Stimulated activated CD8-positive, alpha-beta memory T cell treated with anti-CD3 and anti-CD28 coated beads, Interleukin-7, amount 100 ng/mL, for 24 hours (primary cell): ENCODE measurements at regions not wholly inside any gene's neighbourhood (a gene's known extent, or its start where the extent isn't known, plus 50 kb on each side); places are given as distances from the start of the nearest gene placed in this dataset.
A peak's percentile ranks its signal among the peaks of the same experiment; 100 is the strongest.

ENCODE experiments used
- DNase-seq: peaks from one replicate; pipeline ENCODE4 v3.0.0-alpha.2; 2020; ENCODE audit warnings: low read depth

DNA sequence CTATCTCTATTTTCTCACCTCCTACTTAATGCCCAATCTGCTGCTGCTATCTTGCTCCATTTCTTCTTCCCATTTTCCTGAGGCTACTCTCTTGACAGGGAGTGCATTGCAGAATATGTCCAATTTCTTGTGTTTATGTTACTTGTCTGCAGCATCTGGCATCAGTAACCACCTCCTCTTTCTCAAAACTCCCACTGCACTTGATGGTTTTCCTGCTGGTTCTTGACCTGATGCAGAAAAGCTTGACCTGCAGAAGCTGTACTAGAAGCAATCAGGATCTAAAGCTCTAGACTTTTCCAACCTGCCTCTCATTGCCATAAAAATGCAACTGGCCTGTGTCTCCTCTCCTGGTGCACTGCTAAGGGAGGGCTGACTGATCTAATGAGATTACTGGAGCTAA, 287.8 kb downstream of the ZEB1 start:
- DNase-seq = no peak

DNA sequence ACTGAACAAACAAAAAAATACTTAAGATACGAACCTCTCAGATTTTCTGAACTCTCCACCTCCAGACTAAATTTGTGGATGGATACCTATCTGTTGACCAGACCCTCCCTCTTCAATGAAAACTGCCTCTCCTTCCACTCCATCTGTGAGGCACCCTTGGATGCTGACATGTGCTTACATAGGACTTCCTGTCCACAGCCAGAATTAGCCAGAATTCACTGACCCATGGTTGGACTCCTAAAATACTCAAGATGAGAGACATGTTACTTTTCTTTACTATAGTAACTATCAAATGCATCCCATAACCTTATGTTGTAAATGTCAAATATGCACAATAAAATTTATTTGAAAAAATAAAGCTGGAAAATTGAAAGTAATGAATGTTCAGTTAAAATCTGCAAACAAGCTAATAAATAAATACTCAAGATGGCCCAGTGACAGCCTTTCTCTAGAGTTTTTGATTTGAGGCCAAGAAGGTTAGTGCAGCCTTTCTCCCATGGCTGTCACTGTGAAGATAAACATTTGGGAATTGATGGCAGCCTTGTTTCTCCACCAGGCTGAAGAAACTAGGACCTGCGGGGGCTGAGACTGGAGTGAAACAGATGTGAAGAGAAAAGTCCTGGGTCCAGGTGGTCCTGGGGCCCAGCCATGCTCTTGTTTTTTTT, 287.0 kb downstream of the ZEB1 start:
- no peak for DNase-seq

DNA sequence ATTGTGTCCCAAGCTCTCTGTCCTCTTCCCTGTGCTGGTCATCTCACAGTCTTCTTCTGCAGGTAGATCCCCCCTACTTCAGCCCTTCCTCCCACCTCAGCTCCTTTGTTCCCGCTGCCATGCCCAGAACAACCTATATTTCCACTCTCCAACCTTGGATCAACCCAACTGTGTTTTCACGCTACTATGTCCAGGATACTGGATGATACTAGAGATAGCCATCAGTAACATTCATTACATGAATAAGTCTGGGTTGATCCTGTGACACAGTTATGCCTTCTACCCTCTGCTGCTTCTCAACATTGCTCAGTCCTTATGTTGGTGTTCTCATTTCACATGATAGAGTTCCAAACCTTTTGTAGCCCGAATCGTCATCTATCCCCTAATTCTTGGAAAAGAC, 286.4 kb downstream of the ZEB1 start:
- no peak for DNase-seq

DNA sequence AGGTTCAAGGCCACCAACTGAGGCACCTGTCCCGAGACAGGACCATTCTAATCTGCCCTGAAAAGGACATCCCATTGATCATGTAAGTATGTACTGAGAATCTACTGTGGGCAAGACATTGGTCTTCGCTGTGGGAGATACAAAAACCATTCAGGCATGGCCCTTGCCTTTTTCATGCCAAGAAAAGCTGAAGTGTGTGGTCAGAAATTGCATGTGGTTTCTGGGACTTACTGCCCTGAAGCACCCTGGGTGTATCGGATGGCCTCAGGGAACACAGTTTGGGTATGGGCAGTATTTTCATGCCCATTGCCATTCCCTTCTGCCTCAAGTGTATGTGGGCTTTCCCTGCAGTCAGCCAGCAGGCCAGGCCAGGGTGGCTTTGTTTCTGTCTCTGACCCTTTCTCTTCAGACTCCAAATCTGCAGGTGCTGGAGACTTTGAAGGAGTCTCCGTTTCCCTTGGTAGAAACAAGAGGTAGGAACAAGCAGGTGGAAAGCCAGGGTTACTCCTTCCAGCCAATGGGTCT, 285.7 kb downstream of the ZEB1 start:
- no peak for DNase-seq

DNA sequence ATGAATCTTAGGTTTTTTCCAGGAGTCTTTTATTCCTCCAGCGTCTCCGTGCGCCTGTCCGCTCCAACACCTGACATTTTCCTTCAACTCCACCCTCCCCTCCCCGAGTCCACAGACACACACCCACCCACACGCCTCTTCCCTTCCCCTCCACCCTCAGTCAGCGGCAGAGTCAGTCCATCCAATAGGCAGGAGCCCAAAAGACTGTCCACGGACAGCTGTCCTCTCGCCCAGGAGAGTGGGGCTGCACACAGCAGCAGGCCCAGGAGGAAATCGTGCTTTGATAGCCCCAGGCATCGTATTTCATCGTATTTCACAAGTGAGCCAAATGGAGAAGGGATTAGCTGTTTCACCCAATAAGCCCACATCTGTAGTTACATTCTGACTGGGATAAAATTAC, 285.1 kb downstream of the ZEB1 start:
- no peak for DNase-seq

DNA sequence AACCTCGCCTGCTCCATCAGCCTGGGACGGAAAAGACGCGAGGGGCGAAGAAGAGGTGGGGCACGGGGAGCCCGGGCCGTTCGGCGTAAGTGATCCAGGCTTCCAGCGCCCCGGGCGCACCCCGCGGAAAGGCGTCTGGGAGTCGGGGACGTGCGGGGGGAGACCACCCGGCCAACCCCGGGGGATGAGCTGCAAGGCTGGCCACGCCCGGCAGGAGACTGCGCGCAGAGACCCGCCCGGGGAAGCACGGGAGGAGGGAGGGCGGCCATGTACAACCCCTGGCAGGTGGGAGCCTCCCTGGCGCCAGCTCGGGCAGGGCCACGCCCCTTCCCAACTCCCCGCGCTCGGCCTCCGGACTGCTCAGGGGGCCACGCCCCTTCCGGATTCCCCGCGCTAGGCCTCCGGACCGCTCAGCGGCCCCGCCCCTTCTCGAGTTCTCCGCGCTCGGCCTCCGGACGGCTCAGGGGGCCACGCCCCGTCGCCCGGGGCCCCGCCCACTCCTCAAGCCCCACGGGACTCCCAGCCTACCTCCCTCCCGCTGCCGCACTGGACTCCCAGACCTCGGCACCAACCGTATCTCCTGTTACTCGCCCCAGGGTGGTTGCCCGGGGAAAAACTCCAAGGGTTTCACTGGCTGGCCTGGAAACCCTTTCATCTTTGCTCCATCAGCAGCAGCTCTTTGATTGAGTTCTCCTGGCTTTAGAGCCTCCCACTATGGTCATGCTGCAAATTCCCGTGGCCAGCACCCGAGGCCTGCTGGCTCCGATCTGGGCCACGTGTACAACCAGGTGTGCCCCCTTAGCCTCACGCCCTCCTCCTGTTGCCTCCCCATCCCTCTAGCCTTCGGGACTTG, 284.4 kb downstream of the ZEB1 start:
- DNase-seq = peak; percentile 58

DNA sequence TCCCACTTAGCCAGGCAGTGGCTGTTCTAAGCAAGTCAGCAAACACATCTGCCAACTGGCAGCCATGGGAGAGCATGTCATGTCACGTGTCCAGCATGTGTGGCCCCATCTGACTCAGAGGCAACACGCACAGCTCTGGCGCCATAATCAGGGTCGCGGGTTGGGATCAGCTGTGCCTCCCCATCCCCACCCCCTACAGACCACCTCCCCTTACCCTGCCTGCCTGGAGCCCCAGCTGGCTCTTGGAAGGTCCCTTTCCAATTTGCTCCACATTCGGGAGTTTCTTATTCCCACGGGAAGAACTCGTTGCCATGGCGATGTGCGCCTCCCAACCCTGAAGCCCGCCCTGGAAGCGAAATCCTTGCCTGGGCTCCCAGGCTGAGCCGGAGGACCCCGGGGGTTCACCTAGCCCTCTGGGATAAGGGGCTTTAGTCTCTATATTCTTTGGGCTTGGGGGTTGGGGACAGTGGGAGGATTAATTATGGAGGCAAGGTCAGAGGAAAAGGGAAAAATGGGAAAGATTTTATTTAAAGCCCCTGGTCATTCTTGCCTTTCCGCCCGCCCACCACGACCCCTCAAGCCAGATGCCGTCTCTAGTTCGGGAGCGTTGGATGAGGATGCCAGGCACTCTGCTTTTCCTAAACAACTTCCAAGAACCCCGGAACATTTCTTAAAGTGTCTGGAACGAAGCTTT, 283.7 kb downstream of the ZEB1 start:
- DNase-seq = no peak

DNA sequence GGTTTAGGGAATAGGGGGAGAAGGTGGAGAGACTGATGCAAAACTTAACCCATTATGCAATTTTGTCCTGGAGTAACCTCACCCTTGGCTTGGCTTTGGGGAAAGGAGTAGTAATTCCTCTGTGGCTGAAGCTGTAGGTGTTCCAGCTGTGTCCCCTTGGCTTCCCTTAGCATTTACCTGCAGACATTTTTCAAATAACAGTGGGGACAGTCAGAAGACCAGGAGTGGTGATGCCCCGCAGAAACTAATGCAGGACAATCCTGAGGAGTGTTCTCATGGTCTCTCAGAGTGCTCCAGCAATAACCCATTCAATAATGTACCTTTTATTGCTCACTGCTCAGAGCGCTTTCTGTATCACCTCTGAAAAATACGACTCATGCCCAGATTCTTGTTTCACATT, 282.1 kb downstream of the ZEB1 start:
- no peak for DNase-seq

DNA sequence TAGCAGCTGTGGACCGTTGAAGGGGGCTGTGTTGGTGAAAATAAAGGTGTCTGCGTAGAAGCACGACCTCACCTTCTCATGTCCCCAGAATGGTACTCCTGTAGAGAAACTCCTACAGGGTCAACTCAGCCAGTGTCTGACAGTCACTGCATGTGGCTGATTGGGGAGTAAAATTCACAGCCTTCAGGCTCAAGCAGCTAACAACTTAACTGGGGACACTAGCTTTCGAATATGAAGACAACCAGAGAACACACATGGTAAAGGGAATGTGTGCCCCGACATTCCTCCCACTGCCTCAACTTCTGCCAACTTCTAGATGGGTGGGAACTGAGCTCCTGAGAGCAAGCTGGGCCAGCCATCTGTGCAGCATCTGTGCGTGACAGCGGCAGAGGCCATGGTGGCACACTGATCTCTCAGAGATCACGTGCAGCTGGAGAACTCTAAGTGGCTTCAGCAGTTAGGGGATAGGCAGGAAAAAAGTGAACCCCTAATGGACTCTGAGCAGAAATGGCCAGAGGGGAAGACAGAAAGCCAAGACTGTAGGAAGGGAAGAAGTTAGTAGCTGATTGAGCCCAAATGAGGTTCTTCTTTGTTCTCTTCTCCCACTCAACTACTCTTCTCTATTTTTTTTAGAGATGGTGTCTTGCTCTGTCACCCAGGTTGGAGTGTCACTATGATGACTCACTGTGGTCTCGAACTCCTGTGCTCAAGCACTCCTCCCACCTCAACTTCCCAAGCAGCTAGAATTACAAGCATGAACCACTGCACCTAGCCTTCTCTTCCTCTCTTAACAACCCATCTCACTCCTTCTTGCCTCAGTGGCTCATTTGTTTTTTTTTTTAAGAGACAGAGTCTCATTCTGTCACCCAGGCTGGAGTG, 280.8 kb downstream of the ZEB1 start:
- DNase-seq = no peak

DNA sequence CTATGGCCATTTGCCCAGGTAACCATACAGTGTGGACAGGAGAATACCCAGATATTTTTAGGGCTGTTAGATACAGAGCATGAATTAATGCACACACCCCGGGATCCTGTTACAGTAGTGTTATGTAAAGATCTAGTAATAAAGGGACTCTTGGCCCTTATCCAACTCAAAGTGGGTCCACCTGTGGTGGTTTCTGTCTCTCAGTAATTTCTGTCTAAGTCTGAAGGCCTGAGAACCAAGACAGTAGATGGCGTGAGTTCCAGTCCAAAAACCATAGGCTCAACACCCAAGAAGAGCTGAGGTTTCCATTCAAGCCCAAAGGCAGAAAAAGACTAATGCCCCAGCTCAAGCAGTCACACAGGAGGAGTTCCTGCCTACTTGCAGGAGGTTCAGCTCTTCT, 277.7 kb downstream of the ZEB1 start:
- DNase-seq = no peak

DNA sequence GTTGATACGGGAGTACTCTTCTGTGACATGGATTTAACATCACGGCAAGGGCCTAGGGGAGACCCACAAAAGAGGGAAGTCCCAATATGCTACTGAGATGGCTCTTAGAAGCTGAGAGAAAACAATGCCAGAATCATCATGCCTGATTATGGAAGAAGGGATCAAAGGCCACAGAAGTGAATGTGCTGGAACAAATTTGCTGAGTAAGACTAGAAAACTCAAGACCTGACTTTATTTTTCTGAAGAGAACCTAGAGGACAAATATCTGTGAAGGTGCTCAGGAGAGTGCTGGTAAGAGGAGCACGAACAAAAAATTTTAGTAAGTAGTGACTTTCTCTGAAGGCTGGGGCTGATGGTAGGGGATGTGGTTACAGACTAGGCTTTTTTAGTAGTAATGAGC, 277.0 kb downstream of the ZEB1 start:
- DNase-seq = no peak

DNA sequence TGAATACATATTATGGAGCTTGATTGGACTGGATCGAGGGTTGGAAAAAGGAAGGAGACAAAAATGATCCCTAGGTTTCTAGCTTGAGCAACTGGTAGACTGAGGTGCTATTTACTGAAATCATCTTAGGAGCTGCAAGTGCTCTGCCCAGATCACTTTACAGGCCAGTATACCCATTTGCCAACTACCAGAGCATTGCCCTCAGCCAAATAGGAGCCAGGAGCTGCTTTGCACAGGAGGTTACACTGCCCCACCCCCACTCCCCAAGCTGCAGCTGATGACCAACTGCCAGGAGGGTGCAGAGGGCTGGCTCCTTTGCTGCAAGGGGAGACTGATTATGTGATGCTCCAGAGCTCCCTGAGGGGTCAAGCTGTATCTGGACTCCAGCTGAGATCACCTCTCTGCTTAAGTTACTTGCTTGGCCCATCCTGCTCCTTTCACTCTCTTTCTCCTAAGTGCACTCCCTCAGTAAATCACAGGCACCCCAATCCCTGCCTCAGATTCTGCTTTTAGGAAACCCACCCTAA, 275.4 kb downstream of the ZEB1 start:
- no peak for DNase-seq

DNA sequence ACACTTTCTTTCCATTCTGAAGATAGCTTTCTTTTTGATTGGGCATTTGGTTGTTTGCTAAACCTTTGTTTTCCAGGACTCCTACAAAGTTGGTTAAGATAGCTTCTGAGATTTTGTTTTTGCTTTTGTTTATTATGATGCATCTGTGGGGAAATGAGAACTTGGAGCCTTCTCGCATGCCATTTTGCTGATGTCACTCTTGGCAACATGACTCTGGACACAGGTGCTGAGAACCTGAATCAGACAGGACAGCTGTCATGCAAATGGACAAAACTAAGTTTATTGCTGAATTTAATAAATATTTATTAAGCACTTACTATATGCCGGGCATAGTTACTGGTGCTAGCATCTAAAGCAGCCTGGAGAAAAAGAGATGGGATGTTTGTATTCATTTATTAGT, 274.1 kb downstream of the ZEB1 start:
- no peak for DNase-seq

DNA sequence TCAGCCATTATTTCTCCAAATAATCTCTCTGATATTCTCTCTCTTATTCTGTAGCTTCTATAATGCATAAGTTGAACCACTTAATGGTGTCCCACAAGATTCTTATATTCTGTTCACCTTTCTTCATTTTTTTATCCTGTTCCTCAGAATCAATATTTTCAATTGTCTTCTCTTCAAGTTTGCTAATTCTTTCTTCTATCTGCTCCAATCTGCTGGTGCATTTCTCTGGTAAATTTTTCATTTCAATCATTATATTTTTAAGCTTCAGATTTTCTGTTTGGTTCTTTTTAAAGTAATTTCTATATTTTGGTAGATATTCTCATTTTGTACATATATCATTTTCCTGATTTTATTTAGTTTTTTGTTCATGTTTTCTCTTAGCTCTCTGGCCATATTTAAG, 272.6 kb downstream of the ZEB1 start:
- DNase-seq = no peak

DNA sequence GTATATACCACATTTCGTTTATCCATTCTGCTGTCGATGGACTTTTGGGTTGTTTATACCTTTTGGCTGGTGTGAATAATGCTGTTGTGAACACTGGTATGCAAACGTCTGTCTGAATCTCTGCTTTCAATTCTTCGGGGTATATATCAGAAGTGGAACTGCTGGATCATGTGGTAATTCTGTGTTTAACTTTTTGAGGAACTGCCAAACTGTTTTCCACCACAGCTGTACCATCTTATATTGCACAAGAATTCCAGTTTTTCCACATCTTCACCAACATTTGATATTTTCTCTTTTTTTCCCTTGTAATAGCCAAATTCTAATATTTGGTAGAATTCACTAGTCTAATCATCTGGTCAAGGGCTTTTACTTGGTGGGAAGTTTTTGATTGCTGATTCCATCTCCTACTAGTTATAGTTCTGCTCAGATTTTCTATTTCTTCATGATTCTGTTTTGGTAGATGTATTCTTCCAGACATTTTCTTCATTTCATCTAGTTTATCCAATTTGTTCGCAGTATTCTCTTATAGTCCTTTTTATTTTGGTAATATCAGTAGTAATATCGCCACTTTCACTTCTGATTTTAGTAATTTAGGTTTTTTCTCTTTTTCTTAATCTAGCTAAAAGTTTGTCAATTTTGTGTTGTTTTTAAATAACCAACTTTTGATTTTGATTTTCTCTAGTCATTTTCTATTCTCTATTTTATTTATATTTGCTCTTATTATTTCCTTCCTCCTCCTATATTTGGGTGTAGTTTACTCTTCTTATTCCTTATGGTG, 271.2 kb downstream of the ZEB1 start:
- DNase-seq = no peak

DNA sequence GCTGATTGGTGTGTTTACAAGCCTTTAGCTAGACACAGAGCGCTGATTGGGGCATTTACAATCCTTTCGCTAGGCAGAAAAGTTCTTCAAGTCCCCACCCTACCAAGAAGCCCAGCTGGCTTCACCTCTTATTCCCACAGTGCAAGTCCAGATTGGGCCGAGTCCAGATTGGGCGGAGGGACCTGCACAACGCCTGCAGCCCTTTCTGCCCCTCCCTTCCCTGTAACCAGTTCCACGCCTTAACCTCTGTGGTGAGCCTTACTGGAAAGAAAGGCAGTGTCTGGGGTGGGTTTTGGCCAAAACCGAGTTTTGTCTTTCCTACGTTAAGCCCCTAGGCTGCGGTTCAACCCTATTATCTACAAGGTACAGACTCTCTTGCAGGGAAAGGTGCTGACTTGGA, 268.7 kb downstream of the ZEB1 start:
- no peak for DNase-seq

DNA sequence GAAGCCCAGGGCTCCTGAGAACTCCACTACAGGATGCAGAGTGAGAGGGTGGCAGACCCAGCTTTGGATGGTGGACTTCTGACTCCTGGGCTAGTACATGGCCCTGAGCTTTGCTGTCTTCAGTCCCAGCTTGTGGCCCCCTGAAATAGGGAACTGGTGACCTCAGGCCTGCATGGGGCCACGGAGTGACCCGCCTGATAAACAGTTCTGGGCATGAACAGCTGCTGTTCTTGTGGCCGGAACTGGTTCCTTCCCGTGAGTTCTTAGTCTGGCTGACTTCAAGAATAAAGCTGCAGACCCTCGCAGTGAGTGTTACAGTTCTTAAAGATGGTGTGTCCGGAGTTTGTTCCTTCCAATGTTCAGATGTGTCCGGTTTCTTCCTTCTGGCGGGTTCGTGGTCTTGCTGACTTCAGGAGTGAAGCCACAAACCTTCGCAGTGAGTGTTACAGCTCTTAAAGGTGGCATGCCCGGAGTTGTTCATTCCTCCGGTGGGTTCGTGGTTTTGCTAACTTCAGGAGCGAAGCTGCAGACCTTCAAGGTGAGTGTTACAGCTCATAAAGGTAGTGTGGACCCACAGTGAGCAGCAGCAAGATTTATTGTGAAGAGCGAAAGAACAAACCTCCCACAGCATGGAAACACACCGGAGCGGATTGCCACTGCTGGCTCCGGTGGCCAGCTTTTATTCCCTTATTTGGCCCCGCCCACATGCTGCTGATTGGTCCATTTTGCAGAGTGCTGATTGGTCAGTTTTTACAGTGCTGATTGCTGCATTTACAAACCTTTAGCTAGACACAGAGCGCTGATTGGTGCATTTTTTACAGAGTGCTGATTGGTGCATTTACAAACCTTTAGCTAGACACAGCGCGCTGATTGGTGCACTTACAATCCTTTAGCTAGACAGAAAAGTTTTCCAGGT, 268.0 kb downstream of the ZEB1 start:
- DNase-seq = no peak

DNA sequence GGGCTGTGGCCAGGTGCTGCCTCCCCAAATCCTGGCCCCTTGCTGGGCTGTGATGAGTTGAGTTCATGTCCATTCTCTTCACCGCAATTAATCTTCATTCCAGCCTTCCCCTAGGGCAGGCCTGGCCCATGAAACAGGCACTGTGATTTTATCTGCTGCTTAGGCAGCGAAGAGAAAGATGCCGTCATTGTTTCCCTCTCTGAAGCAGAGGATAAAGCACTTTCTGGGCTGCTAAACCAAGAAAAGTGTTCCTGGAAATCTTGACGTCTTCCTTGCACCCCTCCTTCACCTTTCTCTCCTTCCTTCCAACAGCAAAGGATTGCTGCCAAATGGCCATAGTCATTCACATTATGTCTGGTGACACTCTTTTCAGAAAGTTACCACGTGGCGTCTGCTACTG, 265.9 kb downstream of the ZEB1 start:
- no peak for DNase-seq

DNA sequence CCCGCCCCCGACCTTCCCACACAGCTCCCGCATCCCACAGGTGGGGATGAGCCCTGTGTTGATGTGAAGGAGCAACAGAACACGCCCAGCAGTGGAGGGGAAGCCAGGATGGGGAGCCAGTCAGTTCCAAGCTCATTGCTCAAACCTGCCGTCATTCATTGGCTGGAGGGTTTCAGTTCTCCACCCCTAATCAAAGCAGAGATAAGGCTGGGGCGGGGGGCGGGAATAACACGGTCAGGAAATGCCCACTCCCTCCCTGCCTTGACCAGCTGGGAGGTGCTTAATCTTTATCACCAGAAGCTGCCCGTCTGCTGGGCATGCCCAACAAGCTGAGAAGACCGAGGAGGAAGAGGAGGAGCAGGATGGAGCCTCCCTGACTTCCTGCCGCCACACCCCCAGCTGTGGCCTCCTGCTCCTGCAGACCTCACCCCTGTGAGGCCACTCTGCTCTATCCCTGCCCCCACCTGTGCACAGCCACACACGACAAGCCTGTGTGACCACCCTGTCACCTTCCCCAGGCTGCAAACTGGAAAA, 265.1 kb downstream of the ZEB1 start:
- DNase-seq = no peak

DNA sequence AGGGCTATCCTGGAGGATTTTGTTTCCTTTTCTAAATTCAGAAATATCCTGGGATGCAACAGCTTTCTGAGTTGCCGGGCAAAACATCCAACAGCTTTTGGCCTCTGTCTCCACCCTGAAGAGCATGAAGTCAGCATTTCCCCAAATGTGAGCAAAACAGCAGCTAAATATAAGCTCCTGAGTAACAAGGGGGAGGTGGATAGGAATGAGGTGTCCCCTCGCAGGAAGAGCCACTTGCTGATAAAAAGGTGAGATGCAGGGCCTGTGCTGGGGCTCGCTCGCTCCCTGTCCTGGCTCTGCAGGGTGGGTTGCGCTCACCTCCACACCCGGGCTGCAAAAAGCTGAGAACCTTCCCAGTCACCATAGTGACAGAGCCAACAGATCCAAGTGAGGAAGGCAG, 264.3 kb downstream of the ZEB1 start:
- DNase-seq = no peak
